NCI-H1417 treated with DMSO at 0.1 percent for 48 hours (cell line): ENCODE measurements at regions not wholly inside any gene's neighbourhood (a gene's known extent, or its start where the extent isn't known, plus 50 kb on each side); places are given as distances from the start of the nearest gene placed in this dataset.
"Not testable (repeated sequence)": the region's sequence is repeated elsewhere in the genome, so short reads cannot be mapped to it uniquely, and the experiment has no call there.

ENCODE experiments used
- DNase-seq: peaks from one replicate; lab custom pipeline; 2025; lab: John Stamatoyannopoulos, UW

DNA sequence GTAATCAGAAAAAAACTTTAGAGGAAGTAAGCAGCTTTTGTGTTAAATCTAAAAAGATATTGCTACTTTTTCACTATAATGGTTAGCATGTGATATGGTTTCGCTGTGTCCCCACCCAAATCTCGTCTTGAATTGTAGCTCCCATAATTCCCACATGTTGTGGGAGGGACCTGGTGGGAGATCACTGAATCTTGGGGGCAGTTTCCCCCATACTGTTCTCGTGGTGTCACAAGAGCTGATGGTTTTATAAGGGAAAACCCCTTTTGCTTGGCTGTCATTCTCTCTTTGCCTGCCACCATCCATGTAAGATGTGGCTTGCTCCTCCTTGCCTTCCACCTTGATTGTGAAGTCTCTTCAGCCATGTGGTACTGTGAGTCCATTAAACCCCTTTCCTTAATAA lies 117.1 kb downstream of the KCNJ2 start:
- no peak for DNase-seq

DNA sequence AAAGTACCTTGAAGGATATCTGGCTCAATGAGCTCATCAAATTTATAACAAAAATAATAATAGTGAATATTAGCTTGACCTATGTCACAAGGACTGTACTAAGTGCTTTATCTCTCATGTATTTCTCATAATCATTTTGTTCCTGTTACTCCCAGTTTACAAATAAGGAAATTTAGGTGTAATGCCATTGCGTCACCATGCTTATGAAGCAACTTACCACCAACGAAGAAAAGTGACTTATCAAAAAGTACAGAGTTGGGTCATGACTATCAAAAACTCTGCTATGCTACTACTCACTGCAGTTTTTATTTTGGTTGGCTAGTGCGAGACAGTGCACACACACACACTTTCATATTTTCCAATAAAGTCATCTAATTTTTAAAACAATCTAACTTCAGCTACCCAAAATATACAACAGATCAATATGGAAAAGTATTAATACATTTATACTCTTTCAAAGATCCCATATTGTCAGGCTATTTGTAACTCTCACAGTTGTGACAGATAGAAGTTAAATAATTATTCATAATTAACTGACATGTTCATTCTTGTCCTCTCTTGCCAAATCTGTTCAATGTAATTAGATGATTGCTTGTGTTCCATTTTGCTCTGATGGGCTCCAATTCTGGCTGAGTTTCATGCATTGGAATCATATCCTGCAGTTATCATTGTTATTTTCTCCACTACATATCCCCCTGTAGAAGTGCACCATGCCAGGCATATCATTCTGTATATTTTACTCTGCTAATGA lies 119.4 kb downstream of the KCNJ2 start:
- DNase-seq, result no peak

DNA sequence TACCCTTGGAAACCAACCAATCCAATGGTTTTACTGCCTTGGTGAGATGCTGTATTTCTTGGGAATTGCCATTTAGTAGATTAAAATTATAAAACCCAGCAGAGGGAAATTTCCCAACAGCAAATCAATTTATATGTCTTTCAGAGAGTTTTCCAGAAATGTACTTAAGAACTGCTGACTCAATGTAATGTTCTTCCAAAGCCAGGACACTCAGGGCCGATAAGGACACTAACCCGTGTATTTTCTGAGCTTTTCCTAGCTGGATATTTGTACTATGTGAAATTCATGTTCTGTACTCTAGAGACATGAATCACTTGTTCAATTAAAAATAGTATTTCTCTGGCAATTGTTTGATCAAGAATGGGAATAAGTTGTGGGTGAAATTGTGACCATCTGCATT lies 121.4 kb downstream of the KCNJ2 start:
- DNase-seq, result no peak

DNA sequence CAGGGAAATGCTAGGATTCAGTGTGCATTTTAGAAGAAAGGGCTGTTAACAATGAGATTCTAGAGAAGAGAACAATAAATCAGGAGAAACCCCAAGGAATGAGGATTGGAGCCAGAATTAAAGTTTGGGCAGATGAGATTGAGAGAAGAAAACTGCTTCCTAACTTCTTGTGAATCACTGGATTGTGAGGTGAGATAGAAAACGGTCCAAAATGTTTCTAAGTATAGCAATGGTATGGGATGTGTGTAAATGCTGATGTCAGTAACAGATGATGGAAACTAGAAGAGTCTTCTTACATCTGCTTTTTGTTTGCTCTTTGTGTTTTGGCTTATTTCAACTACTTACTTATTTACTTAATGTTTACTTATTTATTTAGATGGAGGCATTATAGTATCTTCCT lies 123.0 kb downstream of the KCNJ2 start:
- DNase-seq, result no peak

DNA sequence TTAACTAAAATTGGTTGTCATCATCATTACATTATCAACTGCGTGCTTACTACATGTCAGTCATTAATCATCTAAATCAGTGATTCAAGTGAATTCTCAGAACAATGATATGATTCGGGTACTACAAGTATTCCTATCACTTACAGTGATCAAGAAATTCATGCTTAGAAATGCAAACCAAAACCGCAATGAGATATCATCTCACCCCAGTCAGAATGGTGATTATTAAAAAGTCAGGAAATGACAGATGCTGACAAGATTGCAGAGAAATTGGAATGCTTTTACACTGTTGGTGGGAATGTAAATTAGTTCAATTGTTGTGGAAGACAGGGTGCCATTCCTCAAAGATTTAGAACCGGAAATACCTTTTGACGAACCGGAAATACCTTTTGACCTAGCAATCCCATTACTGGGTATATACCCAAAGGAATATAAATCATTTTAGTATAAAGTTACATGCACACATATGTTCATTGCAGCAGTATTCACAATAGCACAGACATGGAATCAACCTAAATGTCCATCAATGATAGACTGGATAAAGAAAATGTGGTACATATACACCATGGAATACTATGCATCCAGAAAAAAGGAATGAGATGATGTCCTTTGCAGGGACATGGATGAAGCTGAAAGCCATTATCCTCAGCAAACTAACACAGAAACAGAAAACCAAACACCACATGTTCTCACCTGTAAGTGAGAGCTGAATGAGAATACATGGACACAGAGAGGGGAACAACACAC lies 124.4 kb downstream of the KCNJ2 start:
- DNase-seq, result not testable (repeated sequence)

DNA sequence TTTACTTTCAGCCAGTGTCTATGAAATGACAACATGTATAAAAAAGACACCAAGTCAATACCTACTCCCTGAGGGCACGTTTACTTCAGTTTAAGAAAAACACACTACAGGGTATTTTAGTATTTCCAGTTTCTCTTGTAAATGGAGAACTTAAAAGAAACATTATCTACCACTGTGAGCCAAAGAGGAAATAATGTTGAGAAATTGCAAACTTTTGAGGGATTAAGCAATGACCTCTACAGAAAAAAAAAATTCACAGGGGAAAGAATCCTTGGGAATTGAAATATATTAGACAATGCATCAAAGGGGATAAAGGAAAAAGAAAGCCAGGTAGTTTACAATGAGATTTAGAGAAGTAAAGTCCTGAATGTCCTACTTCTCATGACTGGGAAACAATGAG lies 126.0 kb downstream of the KCNJ2 start:
- no peak for DNase-seq

DNA sequence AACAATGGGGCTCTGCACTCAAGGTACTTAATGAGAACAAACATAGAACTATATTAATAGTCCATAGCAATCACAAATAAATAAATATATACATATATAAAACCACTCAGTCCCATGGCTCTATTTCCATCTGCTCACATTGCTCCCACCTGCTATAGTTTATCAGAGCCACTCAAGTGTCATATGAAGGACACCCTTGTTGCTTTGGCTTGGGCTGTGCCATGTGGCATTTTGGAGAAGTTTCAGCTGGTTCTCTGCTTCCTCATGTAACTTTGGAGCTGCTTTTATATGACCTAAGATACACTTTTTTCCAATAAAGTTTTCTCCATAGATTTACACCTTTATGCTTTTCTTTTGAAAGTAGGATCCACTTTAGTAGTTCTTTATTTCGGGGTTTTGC lies 126.4 kb downstream of the KCNJ2 start:
- DNase-seq, result no peak

DNA sequence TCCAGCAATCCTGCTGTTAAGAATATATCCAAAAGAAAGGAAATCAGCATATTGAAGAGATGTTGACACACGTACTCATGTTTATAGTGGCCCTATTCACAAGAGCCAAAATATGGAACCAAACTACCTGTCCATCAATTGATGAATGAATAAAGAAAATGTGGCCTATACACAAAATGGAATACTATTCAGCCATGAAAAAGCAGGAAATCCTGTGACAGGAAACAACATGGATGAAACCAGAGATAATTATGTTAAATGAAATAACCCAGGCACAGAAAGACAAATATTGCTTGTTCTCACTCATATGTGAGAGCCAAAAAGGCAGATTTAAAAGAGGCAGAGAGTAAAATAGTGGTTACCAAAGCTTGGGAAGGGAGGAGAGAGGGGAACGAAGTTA lies 127.1 kb downstream of the KCNJ2 start:
- DNase-seq, result no peak

DNA sequence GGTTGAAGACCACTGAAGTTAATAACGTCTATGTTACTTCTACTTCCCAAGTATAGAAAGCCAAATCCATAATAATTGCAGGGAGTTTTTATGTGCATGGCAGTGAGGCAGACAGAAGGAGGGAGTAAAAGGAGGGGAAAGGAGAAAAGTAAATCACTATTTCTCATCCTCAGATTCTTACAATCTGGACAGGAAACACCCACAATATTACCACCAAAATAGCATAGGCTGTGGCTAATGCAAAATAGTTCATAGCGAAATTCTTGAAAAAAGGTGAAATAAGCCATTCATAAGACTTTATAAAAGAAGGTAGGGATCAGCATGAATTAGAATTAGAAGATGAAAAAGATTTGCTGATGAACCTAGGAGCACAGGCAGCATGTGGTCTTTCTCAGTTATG lies 128.1 kb downstream of the KCNJ2 start:
- DNase-seq, result no peak

DNA sequence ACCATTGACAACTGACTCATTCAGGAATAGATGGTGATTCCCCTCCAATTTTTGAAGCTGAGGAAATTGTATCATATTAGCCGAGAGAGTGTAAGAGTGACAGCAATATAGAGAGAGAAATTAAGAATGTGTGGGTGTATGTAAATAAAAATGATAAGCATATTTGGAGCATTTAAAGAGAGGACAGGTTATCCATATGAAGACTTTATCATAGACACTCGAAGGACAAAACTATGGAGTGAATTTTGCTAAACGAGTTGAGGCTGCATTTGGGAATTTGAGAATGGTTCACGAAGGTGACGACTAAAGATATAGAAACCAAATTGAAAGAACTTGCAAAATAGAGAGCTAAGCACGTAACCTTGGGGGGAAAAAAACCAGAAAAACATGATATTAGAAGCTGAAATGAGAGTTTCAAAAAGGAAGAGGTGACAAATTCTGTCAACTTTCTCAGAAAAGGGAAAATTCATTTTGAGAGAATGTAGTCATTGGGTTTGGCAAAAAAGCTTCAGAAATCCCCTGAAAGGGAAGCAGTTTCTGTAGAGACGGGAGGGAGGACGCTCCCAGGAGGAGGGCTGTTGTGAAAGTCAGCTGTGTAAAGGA lies 129.7 kb downstream of the KCNJ2 start:
- DNase-seq, result no peak

DNA sequence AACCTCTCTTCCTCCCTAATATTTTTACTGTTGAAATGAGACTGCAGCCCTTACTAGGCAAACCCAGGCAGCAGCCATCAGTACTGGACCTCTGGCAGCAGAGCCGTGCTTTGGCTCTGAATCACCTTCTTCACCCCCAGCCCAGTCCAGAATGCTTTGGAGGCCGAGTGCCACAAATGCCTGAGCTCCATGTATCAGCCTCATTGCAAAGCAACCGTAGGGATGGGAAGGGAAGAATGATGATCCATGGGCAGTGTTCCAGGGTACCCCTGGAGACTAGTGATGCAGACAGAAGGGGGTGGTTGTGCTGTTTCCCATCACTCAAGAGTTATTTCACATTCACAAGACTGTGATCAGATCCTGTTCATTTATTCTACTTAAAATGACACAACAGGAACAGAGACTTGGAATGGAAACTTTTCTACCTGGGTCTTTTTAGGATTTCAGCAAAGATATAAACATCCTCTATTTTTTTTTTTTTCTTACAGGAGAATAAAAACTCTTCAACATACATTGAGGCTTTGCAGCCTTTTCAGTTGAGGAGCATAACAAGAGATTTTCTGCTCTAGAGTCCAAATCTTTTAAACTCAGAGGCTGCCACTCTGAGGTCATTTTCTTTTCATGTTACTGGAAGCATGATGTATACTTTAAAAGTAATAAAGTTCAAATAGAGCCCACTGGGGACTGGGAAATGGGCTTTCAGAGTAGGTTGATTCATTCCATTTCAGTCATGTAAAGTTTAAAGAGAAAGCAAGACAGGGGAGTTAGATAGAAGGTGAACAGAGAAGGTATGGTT lies 138.3 kb downstream of the KCNJ2 start:
- DNase-seq, result no peak

DNA sequence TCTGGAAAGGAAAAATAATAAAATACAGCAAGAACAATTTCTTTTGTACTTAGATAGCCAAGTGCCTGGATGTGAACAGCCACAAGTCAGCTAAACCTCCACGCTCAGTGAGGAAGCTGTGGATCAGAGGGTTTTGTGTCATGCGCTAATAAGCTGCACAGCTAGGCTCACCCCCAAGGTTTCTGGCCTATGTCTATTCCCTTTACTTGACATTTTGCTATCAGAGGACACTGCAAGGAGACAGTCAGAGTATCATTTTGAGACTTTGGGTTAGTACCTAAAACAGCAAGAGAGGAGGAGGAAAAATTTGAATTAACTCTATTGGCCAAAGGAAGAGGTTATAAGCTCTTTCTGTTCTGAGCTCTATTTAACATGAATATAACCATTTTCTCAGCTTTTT lies 139.3 kb downstream of the KCNJ2 start:
- no peak for DNase-seq

DNA sequence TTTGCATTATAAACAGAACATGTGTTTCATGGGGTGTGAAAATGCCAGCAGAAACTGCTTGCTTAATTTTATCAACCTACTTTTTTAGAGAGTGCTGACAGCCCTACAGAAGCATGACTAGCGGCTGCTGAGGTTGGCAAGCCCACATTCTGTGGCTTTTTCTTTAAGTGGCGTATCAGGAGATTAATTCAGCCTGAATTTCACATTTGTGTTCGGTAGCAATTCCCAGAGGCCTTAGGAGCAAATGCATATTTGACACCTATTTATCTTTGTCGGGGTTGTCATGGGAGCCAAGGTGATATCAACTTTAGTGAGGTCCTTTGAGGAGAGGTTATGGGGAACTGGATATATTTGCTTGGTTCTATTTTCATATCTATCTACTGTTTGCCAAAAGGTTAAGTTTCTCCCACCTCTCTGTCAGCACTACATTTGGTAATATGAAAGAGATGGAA lies 140.9 kb downstream of the KCNJ2 start:
- no peak for DNase-seq

DNA sequence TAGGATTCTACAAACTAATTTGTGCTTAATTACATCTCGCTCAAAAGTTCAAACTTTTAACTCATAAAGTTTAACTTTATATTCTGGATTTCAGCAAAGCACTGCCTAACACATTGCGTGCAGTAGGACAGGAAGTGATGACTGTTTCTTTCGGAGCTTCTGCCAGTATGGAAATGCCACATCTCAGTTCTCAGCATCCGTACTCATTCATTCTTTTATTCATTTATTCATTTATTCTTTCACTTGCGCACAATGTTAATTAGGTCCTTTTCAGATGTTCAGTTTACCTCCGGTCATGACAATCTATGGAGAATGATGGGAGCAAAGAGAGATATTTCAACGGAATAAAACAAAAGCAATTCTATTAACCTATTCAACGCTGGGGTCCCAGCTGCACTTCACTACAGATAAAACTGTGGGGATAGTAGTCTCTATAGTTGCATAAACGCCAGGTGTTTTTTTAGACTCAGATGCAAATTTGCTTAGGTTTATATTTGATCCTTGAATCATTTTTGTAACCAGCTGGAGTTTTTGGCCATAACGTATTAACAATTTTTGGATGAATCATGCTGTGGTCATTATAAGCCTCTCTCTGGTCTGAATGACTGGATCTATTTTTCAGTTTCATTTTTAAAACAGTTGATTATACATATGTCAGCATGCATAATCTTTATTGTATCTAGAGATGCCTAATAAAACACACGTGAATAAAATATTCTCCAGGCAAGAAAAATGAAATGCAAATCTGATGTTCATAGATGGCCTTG lies 143.9 kb downstream of the KCNJ2 start:
- DNase-seq, result no peak

DNA sequence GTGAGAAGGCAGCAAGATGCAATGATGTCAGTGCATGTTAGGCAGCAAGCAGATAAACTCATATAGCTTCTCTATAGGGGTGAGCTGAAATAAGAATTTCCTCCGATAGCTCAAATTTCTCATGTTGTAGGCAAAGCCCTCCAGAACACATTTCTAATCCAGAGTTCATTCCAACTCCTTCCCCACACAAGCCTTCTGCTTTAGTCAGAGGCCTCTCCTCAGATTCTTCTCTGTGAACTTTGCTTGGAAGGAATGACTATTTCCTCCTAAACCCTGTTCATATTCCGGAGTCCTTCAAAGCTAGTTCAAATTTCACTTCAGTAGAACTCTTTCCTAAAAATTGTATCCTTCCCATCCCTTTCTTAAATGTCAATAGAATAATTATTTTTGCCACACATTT lies 144.8 kb downstream of the KCNJ2 start:
- DNase-seq, result no peak

DNA sequence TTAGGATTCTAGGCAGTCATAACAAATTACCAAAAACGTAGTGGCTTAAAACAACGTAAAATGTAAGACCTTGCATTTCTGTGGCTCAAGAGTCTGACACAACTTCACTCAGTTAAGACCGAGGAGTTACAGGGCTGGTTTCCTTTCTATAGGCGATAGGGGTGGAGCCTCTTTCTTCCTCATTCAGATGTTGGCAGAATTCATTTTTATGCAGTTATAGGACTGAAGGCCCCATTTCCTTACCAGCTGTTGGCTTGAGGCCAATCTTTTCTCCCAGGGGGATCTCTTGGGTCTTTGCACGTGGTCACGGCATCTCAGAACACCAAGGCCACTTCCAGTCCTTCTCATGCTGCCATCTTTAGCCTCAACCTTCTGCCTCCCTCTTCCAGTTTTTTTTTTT lies 145.2 kb downstream of the KCNJ2 start:
- DNase-seq, result no peak

DNA sequence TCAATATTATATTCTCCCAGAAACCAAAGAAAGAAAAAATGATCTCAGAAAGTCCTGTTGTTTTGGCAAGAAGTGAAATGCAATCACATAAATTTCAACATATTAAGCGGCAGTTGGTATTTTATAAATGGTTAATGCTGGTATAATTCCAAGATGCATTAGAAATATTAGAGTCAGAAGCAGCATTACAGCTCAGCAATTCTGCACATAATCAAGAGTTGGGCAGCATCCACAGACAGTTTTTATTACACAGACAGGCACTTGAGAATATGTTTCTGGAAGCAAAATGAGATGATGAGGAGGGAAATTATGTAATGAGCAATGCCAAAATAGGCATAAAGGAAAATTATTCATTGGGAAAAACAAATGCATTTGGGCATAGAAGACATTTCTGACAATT lies 148.1 kb downstream of the KCNJ2 start:
- no peak for DNase-seq

DNA sequence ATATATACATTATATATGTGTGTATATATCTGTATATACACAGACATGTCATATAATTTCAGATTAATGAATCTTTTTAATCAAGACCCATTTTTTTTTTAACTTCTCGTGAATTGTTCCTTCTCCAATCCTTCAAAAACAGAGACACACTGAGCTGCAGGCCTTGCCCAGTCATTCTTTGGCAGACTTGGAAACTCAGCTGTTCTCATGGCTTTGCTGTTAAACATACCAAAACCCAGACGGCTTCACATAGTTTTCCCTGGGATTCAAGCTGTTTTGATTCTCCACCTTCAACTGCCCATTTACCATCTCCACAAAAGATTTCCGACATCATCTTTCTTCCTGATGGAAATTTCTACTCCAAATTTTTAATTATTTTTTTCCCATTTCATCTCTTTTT lies 148.7 kb downstream of the KCNJ2 start:
- no peak for DNase-seq

DNA sequence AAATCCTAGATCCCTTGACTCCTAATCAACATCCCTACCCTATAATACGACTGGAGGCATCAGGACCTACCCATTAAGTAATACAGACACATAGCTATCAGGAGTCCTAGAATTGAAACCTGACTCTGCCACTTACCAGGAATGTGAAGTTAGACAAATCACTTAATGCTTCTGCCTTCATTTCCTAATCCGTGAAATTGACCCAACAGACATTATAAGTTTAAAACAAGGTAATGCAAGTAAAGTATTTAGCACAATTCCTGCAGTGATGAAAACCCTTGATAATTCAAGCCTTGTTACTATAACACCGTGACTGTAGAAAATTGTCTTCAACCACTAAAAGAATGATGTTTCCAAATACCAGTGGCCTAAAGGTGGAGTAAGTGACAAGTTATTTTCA lies 150.2 kb downstream of the KCNJ2 start:
- no peak for DNase-seq

DNA sequence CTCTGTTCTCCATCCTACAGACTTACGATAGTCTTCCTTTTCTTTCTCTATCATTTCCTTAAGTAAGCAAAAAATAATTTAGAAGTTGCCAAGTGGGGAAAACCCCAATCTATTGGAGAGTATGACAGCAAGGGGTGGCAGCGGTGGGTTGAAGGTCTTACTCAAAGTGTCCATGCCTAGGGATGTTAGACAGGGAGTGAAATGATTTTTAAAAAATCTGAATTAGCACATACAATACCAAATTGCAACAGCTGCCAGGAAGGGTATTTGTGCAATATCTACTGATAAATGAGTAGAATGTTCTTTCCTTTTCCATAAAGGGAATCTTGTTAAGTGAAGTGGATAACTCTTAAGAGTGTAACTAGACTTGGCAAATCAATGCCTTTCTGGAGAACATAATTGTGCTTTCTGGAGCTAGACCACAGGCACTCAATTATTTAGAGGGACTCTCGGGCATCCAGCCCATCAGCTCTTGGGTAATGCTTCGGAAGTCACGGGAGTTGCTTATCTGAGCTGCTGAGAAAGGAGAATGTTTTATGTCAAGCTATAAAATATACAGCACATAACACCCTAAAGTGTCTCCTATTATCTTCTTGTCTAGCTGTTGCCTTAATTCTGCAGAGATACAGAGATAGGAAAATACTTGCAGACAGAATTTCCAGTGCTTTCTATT lies 151.5 kb downstream of the KCNJ2 start:
- DNase-seq, result no peak

DNA sequence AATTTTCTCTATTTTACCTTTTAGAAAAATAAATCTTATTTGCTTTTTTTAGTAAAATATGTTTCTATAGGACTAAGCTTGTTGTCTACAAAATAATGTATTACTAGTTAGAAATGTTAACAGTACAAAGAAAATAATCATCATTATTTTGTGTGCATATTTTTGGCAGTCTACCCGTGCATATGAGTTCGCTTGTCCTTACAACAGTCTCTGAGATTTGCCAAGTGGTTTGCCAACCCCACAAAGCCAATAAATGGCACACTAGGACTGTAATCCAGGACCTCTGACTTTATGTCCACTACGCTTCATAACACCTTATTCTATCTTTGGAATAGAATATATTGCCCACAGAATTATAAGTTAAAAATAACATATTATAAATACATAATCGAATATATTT lies 152.0 kb downstream of the KCNJ2 start:
- no peak for DNase-seq
